Tibial nerve (tissue), 3 donors: ENCODE measurements at regions not wholly inside any gene's neighbourhood (a gene's known extent, or its start where the extent isn't known, plus 50 kb on each side); places are given as distances from the start of the nearest gene placed in this dataset.

Experiments used
- CTCF ChIP-seq, 5 experiments: fragments of 200-600 bp in 3 of 5; fragments of 450-650 bp in 2 of 5; sonication (generic) in 3 of 5; IDR thresholded peaks; one replicate each; pipeline ENCODE4 v1.5.1; 2016 to 2019; ENCODE audit warnings: antibody characterized with exemption in 5 of 5, mild to moderate bottlenecking in 3 of 5, moderate library complexity in 2 of 5
- POLR2A ChIP-seq, 2 donors: fragments of 450-650 bp; IDR thresholded peaks; one replicate each; pipeline ENCODE4 v1.6.1; 2017; ENCODE audit warnings: antibody characterized with exemption in 2 of 2, mild to moderate bottlenecking in 2 of 2, moderate library complexity in 2 of 2

- no peak for TF ChIP-seq CTCF (IDR thresholded peaks at IDR 0.05)
- no peak for TF ChIP-seq POLR2A (IDR thresholded peaks at IDR 0.05)
These were observed 96.9 kb downstream of the TMEM47 start for GRCh38 chrX:34560180-34560579.
